Stimulated activated CD4-positive, alpha-beta T cell treated with anti-CD3 and anti-CD28 coated beads, Interleukin-1b, Interleukin-23, amount 100 ng/mL, for 24 hours (primary cell): ENCODE measurements at regions not wholly inside any gene's neighbourhood (a gene's known extent, or its start where the extent isn't known, plus 50 kb on each side); places are given as distances from the start of the nearest gene placed in this dataset.

Experiments used
- DNase-seq, 4 experiments: peaks; one replicate each; pipeline ENCODE4 v3.0.0-alpha.2; 2020; ENCODE audit warnings: low read depth in 4 of 4, low spot score in 1 of 4

DNA sequence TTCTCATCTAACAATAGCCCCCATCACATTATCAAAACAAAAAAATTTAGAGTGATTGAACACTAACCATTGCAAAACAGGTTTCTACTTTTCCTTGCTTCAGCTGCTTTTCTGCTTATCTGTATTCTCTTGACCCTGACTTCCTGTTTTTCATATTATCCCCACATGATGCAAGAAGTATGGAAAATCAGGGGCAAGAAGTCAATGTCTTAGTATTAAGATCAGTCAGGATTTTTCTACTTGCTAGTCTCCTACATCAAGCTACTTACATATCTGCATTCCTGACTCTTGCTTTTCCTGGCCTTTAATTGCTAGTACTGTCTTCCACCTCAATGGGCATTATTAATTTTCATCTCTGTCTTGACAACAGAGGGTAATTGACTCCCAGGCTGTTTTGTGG is 300.2 kb downstream of the OTOL1 start:
- DNase-seq = no peak

DNA sequence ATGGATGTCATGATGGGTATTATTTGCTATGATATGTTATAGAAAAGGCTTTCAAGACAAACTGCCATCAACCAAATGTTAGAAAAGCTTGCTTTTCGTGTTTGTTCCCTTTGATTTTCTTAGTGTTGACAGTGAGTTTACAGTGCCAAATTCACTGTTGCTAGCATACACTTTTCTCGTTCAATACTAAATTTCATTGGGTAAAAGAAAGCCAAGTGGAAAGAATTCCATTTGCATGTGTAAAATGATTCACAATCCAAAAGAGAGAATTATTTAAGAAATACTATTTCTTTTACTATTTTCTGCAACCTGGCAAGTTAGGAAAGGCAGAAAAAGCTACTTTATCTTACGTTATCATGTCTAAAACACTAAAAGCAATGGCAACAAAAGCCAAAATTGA is 301.4 kb downstream of the OTOL1 start:
- no peak for DNase-seq

DNA sequence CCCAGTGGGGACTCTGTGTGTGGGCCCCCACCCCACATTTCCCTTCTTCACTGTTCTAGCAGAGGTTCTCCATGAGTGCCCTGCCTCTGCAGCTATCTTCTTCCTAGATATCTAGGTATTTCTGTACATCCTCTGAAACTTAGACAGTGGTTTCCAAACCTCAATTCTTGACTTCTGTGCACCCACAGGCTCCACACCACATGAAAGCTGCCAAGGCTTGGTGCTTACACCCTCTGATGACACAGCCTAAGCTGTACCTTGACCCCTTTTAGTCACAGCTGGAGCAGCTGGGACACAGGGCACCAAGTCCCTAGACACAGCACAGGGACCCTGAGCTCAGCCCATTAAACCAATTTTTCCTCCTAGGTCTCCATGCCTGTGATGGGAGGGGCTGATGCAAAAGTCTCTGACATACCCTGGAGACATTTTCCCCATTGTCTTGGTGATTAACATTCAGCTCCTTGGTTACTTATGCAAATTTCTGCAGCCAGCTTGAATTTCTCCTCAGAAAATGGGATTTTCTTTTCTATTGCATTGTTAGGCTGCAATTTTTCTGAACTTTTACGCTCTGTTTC is 304.5 kb downstream of the OTOL1 start:
- DNase-seq = no peak

DNA sequence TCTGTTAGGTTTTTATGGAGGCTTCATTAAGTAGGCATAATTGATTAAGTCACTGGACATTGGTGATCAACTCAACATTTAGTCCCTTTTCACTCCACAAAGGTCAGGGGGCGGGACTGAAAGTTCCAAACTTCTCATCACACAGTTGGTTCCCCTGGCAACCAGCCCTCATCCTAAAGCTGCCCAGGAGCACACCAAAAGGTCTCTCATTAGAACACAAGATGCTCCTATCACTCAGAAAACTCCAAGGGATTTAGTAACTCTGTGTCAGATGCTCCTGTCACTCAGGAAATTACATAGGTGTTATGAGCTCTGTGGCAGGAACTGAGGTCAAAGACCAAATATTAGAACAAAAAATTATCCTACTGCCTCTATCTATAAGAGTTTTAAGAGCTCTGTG is 321.5 kb downstream of the OTOL1 start:
- no peak for DNase-seq

DNA sequence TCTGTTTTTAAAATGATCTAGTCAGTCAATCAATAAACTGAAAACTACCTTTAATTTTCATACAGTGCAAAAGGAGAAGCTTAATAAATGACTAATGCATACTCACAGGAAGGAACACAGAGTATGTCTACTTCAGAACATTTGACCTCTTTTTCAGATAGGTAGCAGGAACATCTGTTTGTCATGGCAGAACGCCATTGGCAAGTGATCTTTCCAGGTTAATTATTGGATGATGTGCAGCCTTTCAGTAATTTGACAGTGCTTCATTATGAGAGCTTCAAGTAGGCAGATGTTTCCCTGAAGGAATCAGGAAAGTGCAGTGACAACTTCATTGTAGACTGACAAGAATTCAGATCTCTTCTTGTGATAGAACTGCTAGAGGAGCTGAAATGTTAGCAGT is 325.0 kb downstream of the OTOL1 start:
- DNase-seq = no peak

DNA sequence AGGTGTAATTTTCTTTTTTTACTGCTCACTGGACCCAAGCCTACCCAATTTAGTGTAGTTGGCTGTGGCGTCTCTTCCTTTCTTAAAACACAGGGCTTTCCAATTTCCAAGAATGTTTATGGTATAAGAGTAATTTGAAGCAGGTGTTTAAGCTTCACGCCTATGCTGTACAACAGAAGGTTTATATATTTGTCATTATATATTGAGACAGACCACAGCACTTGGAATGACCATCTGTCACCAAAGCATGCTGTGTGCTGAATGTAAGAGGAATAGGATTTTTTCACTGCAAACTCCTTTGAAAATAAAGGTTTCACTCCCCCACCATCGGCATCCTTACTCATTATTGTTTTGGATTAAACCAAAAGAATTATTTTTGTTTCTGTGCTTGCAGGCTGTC is 325.7 kb downstream of the OTOL1 start:
- DNase-seq = no peak

DNA sequence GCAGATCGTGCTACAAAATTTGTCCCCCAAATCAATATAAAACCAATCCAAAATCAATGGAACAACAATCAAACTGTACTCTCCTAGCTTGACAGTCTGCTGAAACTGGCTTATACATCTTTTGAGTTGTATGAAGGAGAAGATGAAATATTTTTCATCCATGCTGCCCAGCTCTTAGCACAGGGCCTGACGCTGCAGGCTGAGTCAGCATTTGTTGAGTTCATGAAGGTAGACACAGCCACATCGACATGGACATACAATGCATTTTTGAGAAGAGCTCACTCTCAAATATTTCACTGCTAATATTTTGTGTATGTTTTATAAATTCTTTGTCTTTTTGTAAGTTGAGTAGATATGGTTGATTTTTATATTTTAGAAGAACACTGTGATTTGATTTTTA is 327.3 kb downstream of the OTOL1 start:
- no peak for DNase-seq

DNA sequence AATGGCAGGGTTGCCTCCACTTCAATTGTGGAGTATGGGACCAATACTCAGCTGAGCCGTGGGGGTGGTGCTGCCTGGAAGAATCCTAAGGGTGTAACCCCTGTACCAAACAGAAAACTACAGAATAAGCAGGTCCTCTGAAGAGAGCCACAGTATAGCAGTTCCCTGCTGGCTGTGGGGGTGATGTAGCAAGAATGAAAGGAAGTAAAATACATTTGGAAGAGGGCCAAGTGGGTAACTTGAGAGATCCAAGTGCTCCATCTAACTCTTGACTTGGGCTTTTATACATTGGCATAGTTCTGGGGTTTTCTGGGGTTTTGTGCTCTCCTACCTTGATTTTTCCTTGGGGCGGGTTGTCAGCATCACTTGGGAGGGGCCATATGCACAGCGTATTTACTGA is 341.4 kb downstream of the OTOL1 start:
- DNase-seq = no peak

DNA sequence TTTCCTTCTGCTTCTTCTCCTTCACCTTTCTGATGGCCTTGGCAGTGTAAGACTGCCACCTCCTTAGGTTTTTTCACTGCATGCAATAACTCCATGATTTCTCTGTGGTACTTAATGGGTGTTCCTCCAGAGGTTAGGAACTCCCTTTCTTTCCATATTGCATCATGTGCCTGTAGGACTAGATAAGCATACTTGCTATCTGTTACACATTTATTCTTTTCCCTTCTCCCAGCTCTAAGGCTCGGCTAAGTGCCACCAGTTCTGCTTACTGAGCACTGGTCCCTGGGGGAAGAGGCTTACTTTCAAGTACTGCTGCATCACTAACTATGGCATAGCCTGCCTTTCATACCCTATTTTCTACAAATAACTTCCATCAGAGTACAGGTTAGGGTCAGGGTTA is 351.8 kb downstream of the OTOL1 start:
- DNase-seq = no peak

DNA sequence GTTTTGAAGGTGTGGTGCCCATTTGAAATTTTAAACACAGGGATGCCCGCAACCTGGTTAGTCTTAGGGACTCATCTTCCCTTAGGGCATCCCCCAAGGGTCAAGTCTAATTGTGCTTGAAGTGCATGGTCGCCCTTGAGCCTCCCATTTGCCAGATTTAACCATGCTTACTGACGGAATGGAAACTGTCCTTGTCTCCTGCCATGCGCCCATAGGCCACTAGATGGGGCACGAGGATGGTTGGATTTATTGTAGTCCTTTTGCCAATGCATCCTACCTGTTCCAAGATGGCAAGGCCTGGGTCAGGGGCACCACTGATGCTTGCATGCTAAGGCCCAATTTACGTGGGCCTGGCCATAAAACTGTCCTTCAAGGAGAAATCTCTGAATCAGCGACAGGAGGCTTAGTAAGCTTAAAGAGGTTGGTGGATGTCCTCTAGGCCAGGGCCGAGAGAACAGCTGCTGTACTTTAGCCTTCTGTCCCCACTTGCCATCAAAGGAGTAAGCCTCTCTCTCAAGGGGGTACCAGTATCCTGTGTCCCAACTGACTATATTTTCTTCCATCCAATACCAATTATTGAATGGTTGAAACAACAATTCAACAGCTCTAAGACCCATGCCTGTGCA is 355.4 kb downstream of the OTOL1 start:
- no peak for DNase-seq

DNA sequence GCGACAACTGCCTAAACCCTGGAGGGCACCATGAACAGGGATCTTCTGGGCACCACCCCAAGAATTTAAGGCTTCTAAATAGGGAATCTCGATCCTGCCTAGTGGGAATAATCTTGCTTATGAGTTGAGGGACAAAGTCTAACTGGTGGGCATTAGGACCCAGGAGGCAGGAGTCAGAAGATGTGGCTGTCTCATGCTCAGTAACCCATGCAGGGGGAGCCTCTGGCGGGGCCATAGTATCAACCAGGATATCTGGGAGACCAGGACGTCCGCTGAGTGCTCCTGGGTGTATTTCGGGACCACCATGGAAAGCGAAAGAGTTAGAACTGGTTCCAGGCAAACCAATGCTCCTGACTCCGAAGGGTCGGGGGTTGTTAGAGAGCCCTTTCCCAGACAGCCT is 356.1 kb downstream of the OTOL1 start:
- DNase-seq = no peak

DNA sequence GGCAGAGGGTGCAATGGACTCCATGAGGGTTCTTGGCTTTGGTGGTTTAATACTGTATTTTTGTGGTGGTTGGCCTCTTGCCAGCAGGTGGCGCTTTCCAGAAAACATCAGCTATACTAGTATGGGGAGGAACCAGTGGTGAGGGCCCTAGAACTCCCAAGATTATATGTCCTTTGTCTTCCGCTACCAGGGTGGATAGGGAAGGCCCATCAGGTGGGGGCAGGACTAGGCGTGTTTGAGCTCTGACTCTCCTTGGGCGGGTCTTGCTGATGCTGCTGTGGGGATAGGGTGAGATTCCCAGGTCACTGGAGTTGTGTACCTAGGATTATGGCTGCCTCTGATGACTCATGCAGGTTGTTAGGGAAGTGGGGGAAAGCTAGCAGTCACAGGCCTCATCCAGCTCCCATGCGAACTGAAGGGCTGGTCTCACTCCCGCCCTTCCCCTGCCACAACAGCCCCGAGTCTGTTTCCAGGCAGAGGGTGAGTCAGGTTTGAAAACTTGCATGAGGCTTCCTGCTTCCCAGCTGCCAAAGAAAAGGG is 357.7 kb downstream of the OTOL1 start:
- DNase-seq = no peak

DNA sequence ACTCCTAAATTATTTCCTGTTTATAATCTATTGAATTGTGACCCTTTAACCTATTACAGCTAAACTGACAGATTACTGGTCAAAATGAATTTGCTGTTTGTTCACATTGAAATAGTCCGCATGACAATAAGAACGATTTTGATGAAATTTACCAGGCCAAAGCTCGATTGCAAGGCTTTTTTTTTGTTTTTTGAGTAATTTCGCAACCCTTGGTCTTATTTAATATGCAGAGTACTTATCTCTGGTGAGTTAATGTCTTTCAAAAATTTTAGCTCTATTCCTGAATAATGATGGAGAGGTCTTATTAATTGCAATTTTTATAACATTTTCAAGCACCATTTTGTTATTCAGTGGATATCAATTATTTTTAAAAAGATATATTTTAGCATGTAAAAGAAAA is 362.4 kb downstream of the OTOL1 start:
- DNase-seq = no peak

DNA sequence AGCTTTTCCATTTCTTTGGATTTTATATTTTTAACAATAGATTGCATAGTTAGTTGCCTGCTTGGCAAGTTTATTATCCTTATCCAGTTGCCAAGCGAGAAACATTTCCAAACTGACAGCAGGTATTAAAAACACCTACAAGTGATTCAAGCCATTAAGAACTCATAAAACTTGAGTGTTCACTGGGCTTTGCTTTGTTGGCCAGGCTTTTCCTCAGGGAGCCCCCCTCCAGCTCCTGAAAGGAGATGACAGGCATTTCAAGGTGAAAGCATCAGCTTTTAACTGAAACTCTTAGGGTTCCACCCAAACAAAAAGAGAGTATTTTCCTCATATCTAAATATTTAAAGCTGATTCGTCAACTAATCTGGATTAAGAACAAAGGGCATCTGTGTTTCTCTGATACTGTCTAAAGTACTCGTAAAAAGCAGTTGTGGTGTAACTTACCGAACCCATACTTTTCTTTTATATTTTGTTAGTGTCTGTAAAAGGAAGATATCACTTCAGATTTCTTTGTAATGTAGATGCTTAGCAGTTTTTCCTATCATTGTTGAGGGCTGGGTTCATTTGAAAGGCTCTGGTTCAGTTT is 363.4 kb downstream of the OTOL1 start:
- no peak for DNase-seq

DNA sequence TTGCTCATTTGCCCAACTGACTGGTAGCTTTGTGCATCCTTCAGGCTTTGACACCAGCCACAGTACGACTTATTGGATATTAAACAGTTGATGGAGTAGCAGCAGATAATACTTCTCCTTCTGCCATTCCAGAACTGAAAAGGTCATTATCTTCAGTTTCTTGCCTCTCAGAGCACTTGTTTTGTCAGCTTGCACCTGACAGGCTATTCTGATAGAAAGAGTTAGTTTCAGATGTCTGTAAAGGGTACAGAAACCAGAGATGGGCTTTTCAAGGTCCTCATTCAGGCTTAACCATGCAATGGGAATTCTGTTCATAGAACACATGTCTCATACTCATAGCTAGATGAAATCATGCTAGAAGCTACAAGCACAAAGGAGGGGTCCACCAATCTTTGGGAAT is 367.2 kb downstream of the OTOL1 start:
- DNase-seq = no peak

DNA sequence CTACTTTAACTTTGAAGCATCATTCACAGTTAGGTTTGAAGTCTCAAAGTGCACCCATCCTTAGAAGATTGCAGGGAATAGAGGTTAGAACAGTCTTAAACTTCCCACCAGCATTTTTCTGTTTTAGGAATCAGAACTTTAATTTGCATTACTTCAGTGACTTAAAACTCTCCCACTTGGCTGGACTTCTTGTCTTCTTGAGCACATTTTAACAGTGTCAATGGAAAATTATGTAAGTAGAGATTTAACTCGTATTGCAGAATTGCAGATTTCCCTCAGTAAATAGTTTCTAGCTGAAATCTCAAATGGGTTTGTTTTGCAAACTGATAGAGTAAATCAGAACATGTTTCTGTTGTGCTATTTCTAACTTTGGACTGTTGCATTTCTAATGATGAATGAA is 369.6 kb downstream of the OTOL1 start:
- no peak for DNase-seq

DNA sequence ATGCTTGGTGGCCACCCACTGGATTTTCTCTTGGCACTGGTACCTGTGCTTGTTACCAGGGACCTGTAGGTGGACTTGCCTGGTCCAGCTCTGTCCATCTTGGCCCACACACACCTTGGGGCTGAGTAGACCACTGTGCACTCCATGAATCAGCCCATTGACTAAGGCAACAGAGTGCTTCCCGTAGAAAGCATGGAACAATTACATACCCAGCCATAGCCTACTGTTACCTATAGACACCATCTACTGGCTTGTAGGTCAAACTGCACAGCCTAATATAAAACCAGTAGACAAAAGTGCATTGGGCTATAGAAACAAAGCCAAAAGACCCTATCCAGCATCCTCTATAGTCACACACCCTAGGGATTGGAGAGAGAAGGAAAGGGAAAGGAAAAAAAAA is 378.9 kb downstream of the OTOL1 start:
- DNase-seq = no peak

DNA sequence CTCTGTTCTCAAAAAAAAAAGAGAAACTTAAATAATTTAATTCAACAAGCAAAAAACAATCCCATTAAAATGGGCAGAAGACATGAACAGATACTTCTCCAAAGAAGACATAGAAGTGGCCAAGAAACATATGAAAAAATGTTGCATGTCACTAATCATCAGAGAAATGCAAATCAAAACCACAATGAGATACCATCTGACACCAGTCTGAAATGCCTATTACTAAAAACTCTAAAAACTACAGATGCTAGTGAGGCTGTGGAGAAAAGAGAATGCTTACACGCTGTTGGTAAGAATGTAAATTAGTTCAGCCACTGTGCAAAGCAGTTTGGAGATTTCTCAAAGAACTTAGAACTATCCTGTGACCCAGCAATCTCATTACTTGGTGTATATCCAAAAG is 382.9 kb downstream of the OTOL1 start:
- no peak for DNase-seq

DNA sequence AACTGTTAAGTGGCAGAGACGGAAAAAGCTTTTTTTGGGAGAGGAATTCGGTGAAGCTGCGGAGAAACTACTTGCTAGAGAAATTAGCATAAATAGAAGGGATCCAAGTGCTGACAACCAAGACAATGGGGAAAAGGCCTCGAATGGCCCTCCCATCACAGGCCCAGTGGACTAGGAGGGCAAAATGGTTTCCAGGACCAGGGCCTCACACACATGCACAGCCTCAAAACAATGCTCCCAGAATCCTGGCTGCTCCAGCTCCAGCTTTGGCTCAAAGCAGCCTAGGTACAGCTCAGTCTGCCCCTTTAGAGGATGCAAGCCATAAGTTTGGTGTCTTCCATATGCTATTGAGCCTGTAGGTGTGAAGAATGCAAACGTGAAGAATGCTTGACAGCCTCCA is 388.2 kb downstream of the OTOL1 start:
- DNase-seq = no peak

DNA sequence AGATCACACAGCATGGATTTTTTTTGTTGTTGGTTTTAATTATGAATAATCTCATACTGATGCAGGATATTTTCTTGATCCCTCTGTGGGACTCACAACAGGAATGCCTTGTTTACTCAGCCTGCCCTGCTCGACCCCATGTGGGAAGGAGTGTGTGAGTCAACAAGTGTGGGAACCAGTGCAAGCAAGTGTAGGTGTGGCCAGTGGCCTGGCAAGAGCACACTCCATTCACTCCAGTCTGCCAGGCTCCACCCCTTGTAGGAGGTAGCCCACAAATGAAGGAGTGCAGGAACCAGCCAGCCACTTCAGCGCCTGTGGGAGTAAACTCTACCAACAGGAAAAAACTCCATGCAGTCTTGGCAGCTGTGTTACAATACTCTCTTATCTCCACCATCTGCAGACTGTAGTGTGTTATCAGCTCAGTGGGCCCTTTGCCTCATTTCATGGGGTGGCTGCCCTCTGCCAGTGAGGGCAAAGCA is 393.6 kb downstream of the OTOL1 start:
- no peak for DNase-seq

DNA sequence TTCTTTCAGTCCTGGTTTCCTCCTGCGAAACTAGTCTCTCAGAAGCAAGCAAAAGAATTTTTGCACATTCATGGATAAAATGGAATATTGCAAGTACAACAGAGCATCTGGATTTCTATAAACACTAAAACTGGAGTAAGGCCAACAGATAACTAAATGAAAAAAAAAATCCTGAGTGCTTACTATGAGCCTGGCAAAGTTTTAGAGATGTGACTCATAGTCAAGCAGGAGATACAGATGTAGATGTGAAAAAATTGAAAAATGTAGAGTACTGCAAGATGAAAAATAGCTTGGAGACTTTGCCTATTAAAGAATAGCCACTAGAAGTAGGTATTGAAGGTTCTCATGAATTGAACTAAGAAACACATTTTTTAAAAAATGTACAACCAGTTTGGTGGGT is 397.4 kb downstream of the OTOL1 start:
- no peak for DNase-seq

DNA sequence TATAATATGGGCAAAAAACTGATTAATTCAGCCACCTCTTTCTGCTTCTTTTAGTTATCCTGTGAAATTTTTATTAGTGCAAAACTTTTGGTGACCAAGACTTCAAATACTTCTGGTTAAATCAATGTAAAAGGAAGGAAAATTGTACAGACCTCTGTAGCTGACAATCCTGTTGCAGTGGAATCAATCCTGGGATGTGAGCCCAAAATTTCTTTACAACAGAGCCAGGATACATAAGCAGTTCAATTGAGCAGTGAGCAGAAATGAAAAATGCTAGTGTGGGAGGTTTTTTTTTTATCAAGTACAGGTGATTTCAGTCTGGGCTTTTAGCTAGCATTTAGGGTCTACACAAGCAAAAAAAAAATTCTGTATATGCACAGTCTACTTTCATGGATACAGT is 398.0 kb downstream of the OTOL1 start:
- no peak for DNase-seq
